ENCODE measurements at regions not wholly inside any gene's neighbourhood (a gene's known extent, or its start where the extent isn't known, plus 50 kb on each side); places are given as distances from the start of the nearest gene placed in this dataset.

- Histone ChIP-seq H3K4me3 (ENCODE audit: control insufficient read depth in 2 of 3, extremely low read depth in 1 of 3, insufficient read depth in 2 of 3, low read depth in 1 of 3, low read length in 3 of 3) (no peak overlapping the region), H3K4me2 (ENCODE audit: control insufficient read depth, extremely low read depth, insufficient read depth, low read depth, low read length) (no peak overlapping the region), H3K27ac (ENCODE audit: control insufficient read depth, insufficient read depth, low read length) (no peak overlapping the region), H3K9ac (ENCODE audit: control insufficient read depth, extremely low read depth, insufficient read depth, low read length) (no peak overlapping the region), H3K36me3 (ENCODE audit: control insufficient read depth in 2 of 2, extremely low read depth in 1 of 2, insufficient read depth in 2 of 2, low read length in 2 of 2) (no peaks in the 10 kb centered on the region), H2AFZ (ENCODE audit: control insufficient read depth, low read length) (no peak overlapping the region), H3K9me3 (ENCODE audit: control insufficient read depth, low read depth, low read length) (no peaks in the 10 kb centered on the region), H4K20me1 (ENCODE audit: control insufficient read depth, extremely low read depth, insufficient read depth, low read length) (no peaks in the 10 kb centered on the region), H3K79me2 (ENCODE audit: control insufficient read depth, insufficient read depth, low read length) (no peaks in the 10 kb centered on the region), H3K27me3 (ENCODE audit: control insufficient read depth, extremely low read depth, insufficient read depth, low read length) (no peaks in the 10 kb centered on the region), H3K4me1 (ENCODE audit: control insufficient read depth, extremely low read depth, insufficient read depth, low read length) (no peaks in the 10 kb centered on the region), H3K9me1 (ENCODE audit: control insufficient read depth, extremely low read depth, insufficient read depth, low read length) (no peaks in the 10 kb centered on the region)
- no peak for FAIRE-seq
- no peak for TF ChIP-seq EZH2 (IDR thresholded peaks at IDR 0.05; ENCODE audit: low read length)
- no peak for TF ChIP-seq CTCF (optimal IDR thresholded peaks at IDR 0.05 in 1 of 3, IDR thresholded peaks at IDR 0.05 in 1 of 3, conservative IDR thresholded peaks at IDR 0.05 in 1 of 3; ENCODE audit: extremely low read depth in 1 of 3, insufficient read depth in 2 of 3, low read length in 3 of 3)
- no peak for DNase-seq (ENCODE audit: low read depth, low spot score)
- dilution Hi-C loops (cut with MboI; ENCODE audit: extremely low pct_ligation_motif_present, low sequenced_read_pairs) = no loop called here
Observed at GRCh38 chr15:29600262-29600661, 222.0 kb downstream of the TJP1 start.

GRCh38 chr15:29596266-29596665, 226.0 kb downstream of the TJP1 start:
- H3K36me3 ChIP-seq (ENCODE audit: control insufficient read depth in 2 of 2, extremely low read depth in 1 of 2, insufficient read depth in 2 of 2, low read length in 2 of 2) = no peaks in the 10 kb centered on the region
- H3K4me1 ChIP-seq (ENCODE audit: control insufficient read depth, extremely low read depth, insufficient read depth, low read length) = no peaks in the 10 kb centered on the region
- no peak overlapping the region for H3K27ac ChIP-seq (ENCODE audit: control insufficient read depth, insufficient read depth, low read length)
- H4K20me1 ChIP-seq (ENCODE audit: control insufficient read depth, extremely low read depth, insufficient read depth, low read length) = no peaks in the 10 kb centered on the region
- no peaks in the 10 kb centered on the region for H3K9me1 ChIP-seq (ENCODE audit: control insufficient read depth, extremely low read depth, insufficient read depth, low read length)
- no peaks in the 10 kb centered on the region for H3K9me3 ChIP-seq (ENCODE audit: control insufficient read depth, low read depth, low read length)
- no peak for DNase-seq (ENCODE audit: low read depth, low spot score)
- no peaks in the 10 kb centered on the region for H3K79me2 ChIP-seq (ENCODE audit: control insufficient read depth, insufficient read depth, low read length)
- H2AFZ ChIP-seq (ENCODE audit: control insufficient read depth, low read length) = no peak overlapping the region
- dilution Hi-C loops (cut with MboI; ENCODE audit: extremely low pct_ligation_motif_present, low sequenced_read_pairs) = no loop called here
- no peak overlapping the region for H3K4me3 ChIP-seq (ENCODE audit: control insufficient read depth in 2 of 3, extremely low read depth in 1 of 3, insufficient read depth in 2 of 3, low read depth in 1 of 3, low read length in 3 of 3)
- FAIRE-seq = no peak
- H3K9ac ChIP-seq (ENCODE audit: control insufficient read depth, extremely low read depth, insufficient read depth, low read length) = no peak overlapping the region
- no peak for TF ChIP-seq EZH2 (IDR thresholded peaks at IDR 0.05; ENCODE audit: low read length)
- TF ChIP-seq CTCF (optimal IDR thresholded peaks at IDR 0.05 in 1 of 3, IDR thresholded peaks at IDR 0.05 in 1 of 3, conservative IDR thresholded peaks at IDR 0.05 in 1 of 3; ENCODE audit: extremely low read depth in 1 of 3, insufficient read depth in 2 of 3, low read length in 3 of 3) = peak in 1 of 3 experiments; percentile 30
- H3K27me3 ChIP-seq (ENCODE audit: control insufficient read depth, extremely low read depth, insufficient read depth, low read length) = no peaks in the 10 kb centered on the region
- H3K4me2 ChIP-seq (ENCODE audit: control insufficient read depth, extremely low read depth, insufficient read depth, low read depth, low read length) = no peak overlapping the region
